ENCODE measurements at regions not wholly inside any gene's neighbourhood (a gene's known extent, or its start where the extent isn't known, plus 50 kb on each side); places are given as distances from the start of the nearest gene placed in this dataset.

- TF ChIP-seq, protein P1, sequence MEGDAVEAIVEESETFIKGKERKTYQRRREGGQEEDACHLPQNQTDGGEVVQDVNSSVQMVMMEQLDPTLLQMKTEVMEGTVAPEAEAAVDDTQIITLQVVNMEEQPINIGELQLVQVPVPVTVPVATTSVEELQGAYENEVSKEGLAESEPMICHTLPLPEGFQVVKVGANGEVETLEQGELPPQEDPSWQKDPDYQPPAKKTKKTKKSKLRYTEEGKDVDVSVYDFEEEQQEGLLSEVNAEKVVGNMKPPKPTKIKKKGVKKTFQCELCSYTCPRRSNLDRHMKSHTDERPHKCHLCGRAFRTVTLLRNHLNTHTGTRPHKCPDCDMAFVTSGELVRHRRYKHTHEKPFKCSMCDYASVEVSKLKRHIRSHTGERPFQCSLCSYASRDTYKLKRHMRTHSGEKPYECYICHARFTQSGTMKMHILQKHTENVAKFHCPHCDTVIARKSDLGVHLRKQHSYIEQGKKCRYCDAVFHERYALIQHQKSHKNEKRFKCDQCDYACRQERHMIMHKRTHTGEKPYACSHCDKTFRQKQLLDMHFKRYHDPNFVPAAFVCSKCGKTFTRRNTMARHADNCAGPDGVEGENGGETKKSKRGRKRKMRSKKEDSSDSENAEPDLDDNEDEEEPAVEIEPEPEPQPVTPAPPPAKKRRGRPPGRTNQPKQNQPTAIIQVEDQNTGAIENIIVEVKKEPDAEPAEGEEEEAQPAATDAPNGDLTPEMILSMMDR (IDR thresholded peaks at IDR 0.05): no peak
- no peak for TF ChIP-seq POLR2A (IDR thresholded peaks at IDR 0.05)
Observed at GRCh38 chr6:15754706-15755079, 91.9 kb upstream of the DTNBP1 start.

Data from right lobe of liver (tissue), 4 donors.